ENCODE measurements at regions not wholly inside any gene's neighbourhood (a gene's known extent, or its start where the extent isn't known, plus 50 kb on each side); places are given as distances from the start of the nearest gene placed in this dataset.

DNA sequence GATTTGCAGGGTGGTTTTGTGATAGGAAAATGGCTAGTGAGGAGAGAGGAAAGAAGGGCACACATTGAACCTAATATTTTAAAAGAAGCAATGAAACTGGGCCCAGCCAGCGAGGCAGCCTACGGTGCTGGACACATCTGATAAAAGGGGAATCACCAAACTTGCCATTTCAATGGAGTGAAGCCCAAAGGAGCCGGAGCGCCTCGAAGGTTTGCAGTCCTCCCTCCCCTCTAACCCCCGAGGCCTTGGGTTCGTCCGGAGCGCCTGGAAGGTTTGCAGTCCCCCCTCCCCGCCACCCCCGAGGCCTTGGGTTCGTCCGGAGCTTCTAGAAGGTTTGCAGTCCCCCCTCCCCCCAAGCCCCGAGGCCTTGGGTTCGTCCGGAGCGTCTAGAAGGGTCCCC, 132.6 kb downstream of the TENT4A start:
- TF ChIP-seq, protein P1, sequence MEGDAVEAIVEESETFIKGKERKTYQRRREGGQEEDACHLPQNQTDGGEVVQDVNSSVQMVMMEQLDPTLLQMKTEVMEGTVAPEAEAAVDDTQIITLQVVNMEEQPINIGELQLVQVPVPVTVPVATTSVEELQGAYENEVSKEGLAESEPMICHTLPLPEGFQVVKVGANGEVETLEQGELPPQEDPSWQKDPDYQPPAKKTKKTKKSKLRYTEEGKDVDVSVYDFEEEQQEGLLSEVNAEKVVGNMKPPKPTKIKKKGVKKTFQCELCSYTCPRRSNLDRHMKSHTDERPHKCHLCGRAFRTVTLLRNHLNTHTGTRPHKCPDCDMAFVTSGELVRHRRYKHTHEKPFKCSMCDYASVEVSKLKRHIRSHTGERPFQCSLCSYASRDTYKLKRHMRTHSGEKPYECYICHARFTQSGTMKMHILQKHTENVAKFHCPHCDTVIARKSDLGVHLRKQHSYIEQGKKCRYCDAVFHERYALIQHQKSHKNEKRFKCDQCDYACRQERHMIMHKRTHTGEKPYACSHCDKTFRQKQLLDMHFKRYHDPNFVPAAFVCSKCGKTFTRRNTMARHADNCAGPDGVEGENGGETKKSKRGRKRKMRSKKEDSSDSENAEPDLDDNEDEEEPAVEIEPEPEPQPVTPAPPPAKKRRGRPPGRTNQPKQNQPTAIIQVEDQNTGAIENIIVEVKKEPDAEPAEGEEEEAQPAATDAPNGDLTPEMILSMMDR (IDR thresholded peaks at IDR 0.05): no peak
- no peak overlapping the region for H3K27ac ChIP-seq

DNA sequence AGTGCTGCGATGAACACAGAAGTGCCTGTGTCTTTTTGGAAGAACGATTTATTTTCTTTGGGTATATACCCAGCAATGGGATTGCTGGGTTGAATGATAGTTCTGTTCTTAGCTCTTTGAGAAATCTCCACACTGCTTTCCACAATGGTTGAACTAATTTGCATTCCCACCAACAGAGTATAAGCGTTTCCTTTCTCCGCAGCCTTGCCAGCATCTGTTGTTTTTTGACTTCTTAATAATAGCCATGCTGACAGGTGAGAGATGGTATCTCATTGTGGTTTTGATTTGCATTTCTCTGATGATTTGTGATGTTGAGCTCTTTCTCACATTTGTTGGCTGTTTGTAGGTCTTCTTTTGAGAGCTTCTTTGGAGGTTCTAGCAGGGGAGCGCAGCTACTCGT, 134.6 kb downstream of the TENT4A start:
- no peaks in the 10 kb centered on the region for H3K36me3 ChIP-seq
- TF ChIP-seq, protein P1 (IDR thresholded peaks at IDR 0.05): no peak
- no peak overlapping the region for H3K27ac ChIP-seq
- no peaks in the 10 kb centered on the region for H3K27me3 ChIP-seq
- no peak for DNase-seq (ENCODE audit: low spot score)
- H3K4me3 ChIP-seq: no peak overlapping the region
- no peaks in the 10 kb centered on the region for H3K4me1 ChIP-seq
- H3K9me3 ChIP-seq: peaks cover 4 to 9% of the 10 kb centered on the region in 2 donors

More for the DNA sequence above, 132.6 kb downstream of the TENT4A start:
- Histone ChIP-seq H3K9me3 (no peaks in the 10 kb centered on the region), H3K36me3 (no peaks in the 10 kb centered on the region), H3K4me3 (no peak overlapping the region), H3K27me3 (no peaks in the 10 kb centered on the region), H3K4me1 (no peaks in the 10 kb centered on the region)
- no peak for DNase-seq (ENCODE audit: low spot score)

DNA sequence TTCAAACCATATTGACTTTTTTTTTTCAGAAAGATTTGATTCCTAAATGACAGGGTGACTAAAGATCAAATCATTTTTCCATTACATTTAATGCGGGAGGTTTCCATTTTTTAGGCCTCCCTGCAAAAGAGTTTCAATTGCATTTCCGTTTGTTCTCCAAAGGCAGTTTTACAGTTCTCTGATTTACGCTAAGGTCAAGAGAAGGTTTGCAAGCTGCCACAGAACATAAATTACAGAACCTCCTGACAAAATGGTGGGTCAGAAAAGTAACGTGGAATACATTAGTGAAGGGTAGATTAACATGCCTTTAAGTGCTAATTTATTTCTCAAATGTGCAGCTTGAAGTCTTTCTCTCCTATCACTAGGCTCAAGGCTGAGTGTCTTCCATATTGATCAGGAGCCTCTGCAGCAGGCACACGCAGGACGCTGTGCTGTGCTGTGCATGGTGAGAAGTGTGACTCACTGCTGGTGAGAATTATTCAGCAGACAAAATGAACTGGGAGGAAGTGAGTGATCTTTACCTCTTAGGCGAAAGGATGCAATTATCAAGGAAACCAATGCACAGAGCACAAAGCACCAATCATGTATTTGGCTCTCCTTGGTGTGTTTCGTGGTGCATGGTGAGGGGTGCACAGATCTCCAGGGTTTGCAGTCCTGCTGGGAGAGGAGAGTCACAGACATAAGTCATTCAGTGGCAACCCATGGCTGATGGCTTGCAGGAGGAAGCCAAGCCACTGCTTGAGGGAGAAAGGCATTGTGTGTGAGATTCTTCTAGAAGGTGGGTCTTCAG, 136.3 kb downstream of the TENT4A start:
- no peaks in the 10 kb centered on the region for H3K4me1 ChIP-seq
- H3K9me3 ChIP-seq: peaks cover 4 to 9% of the 10 kb centered on the region in 2 donors
- H3K27me3 ChIP-seq: no peaks in the 10 kb centered on the region
- H3K4me3 ChIP-seq: no peak overlapping the region
- no peaks in the 10 kb centered on the region for H3K36me3 ChIP-seq
- TF ChIP-seq, protein P1 (IDR thresholded peaks at IDR 0.05): no peak
- H3K27ac ChIP-seq: no peak overlapping the region
- no peak for DNase-seq (ENCODE audit: low spot score)

DNA sequence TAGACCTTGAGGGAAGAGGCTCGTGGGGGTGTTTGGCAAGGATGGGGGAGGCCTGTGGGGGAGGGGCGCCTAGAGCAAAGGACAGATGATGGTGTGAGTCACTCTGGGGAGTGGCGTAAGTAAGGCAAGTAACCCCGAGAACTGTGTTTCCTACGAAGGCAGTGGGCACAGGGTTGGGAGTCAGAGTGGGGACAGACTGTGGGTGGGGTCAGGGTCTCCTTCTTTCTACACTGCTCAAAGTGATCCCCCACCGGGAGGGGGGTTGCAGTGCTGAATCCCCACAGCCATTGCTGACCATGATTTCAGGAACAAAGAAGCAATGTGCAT, 136.8 kb downstream of the TENT4A start:
- Histone ChIP-seq H3K9me3 (peaks cover 4 to 9% of the 10 kb centered on the region in 2 donors), H3K36me3 (no peaks in the 10 kb centered on the region), H3K27ac (no peak overlapping the region), H3K27me3 (no peaks in the 10 kb centered on the region), H3K4me3 (no peak overlapping the region), H3K4me1 (no peaks in the 10 kb centered on the region)
- DNase-seq (ENCODE audit: low spot score): no peak
- TF ChIP-seq, protein P1 (IDR thresholded peaks at IDR 0.05): no peak

DNA sequence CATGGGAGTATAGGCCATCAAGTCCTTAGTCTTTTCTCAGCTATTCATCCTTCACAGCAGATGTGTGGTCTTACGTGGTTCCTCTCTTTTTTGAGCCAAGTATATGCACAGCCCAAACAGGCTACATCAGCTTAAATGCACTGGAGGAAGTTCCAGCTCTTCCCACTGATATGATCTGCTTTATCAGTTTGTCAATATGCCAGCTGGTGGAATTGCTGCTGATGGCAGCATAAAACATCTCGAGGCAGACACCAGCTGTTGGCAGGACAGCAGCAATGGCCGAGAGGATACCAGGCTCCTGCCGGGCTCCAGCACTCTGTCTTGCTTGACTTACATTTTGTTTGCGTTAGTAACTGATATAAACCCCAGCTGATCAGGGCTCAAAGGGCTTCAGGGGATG, 143.4 kb downstream of the TENT4A start:
- no peak for DNase-seq (ENCODE audit: low spot score)
- TF ChIP-seq, protein P1 (IDR thresholded peaks at IDR 0.05): no peak
- no peak overlapping the region for H3K4me3 ChIP-seq
- H3K9me3 ChIP-seq: peaks cover 3 to 4% of the 10 kb centered on the region in 2 donors
- no peaks in the 10 kb centered on the region for H3K36me3 ChIP-seq
- no peak overlapping the region for H3K27ac ChIP-seq
- H3K4me1 ChIP-seq: no peaks in the 10 kb centered on the region
- H3K27me3 ChIP-seq: no peaks in the 10 kb centered on the region

DNA sequence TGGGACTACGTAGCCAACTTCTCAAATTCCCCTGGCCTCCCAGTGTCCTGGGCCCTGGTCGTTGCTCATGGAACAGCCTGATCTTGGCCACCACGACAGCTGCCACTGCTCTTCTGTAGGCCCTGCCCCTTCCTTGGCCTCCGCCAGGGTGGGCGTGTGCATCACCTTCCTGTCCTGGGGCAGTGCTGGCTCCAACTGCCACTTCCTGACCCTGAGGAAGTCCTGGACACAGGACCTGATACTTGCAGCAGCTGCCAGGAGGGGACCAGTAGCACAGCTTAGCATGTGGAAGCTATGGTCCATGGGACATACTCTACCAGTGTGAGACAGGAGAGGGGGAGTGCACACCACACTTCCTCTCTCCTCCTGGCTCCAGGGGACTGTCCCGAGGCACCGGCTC, 145.2 kb downstream of the TENT4A start:
- H3K4me3 ChIP-seq: no peak overlapping the region
- H3K9me3 ChIP-seq: peaks cover 0 to 3% of the 10 kb centered on the region in 2 donors
- H3K36me3 ChIP-seq: no peaks in the 10 kb centered on the region
- no peaks in the 10 kb centered on the region for H3K27me3 ChIP-seq
- TF ChIP-seq, protein P1 (IDR thresholded peaks at IDR 0.05): no peak
- no peak for DNase-seq (ENCODE audit: low spot score)
- no peaks in the 10 kb centered on the region for H3K4me1 ChIP-seq
- H3K27ac ChIP-seq: no peak overlapping the region

All from right atrium auricular region (tissue), 2 donors.